Stimulated activated CD4-positive, alpha-beta T cell treated with anti-CD3 and anti-CD28 coated beads, Interleukin-1b, Interleukin-23, amount 100 ng/mL, for 48 hours (primary cell): ENCODE measurements at regions not wholly inside any gene's neighbourhood (a gene's known extent, or its start where the extent isn't known, plus 50 kb on each side); places are given as distances from the start of the nearest gene placed in this dataset.

Experiments used
- DNase-seq: peaks from one replicate; pipeline ENCODE4 v3.0.0-alpha.2; 2020

DNA sequence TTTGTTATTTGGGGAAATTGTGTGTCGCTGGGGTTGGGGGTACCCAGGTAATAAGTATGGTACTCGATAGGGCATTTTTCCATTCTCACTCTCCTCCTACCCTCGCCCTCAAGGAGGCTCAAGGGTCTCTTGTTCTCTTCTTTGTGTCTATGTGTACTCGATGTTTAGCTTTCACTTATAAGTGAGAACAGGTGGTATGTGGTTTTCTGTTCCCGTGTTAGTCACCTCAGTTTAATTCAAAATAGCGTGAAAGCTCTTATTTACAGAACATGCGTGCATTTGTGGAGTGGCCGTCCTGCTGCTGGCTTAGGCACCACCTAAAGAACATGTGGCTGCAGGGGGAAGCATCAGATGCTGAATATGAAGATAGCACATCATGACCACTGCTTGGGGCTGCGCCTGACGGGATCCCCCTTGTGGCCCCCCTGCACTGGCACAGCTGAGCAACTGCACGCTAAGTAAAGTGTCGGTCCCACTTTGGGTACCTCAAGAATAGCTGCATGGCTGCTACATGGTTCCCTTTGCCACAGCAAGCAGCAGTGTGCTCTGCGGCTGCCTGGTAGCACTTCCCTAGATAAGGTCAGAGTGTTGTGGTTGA is 569.0 kb downstream of the DCDC2C start:
- no peak for DNase-seq

- DNase-seq, result no peak
Measured at GRCh38 chr2:4278392-4278791, 575.0 kb downstream of the DCDC2C start.

GRCh38 chr2:4279431-4279830 is 576.1 kb downstream of the DCDC2C start:
- no peak for DNase-seq

- no peak for DNase-seq
Measured at GRCh38 chr2:4291430-4291829, 588.1 kb downstream of the DCDC2C start.

- no peak for DNase-seq
Measured at GRCh38 chr2:4295680-4296079, 592.3 kb downstream of the DCDC2C start.

- no peak for DNase-seq
Measured at GRCh38 chr2:4300616-4301015, 597.2 kb downstream of the DCDC2C start.

GRCh38 chr2:4324531-4324930 is 621.2 kb downstream of the DCDC2C start:
- DNase-seq, result no peak

DNA sequence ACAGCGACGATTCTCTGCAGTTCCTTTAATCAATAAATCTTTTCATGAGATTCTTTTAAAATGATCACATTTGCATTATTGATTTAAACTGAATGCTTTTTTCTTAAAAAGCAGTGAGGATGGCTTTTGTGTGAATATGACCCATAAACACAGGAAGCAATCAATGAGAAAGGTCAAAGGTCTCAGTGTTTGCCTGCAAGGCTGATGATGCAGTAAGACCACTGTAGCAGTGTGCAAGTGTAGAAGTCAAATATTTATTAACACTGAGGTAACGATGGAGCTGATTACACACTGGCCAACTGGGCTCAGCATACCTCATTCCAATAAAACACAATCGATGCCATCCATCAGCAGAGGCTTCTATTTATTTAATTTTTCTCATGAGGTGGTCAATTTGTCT is 633.5 kb downstream of the DCDC2C start:
- DNase-seq, result no peak

- DNase-seq, result no peak
Measured at GRCh38 chr2:4338345-4338744, 635.0 kb downstream of the DCDC2C start.

- no peak for DNase-seq
Measured at GRCh38 chr2:4340536-4340935, 637.2 kb downstream of the DCDC2C start.

GRCh38 chr2:4346628-4347027 is 643.3 kb downstream of the DCDC2C start:
- no peak for DNase-seq

DNA sequence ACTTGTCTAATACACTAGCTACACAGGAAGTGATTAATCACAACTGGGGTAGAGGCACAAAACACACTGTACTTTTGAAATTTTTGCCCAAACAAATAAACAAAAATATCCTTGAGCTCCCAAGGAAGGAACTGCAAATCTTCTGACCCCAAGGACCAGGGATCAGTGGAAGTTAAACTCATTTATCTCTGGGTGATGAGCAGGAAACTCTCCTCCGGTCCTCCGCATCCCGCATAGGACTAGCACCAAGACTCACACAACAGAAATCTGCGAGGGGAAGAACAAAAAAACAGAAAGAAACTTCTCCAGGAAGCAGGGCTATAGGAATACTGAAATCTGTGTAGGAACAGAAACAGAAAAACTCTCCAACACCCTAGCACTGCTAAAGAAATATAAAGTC is 650.3 kb downstream of the DCDC2C start:
- DNase-seq, result no peak

- DNase-seq, result no peak
Measured at GRCh38 chr2:4354164-4354563, 650.8 kb downstream of the DCDC2C start.

- DNase-seq, result no peak
Measured at GRCh38 chr2:4354678-4355077, 651.3 kb downstream of the DCDC2C start.

DNA sequence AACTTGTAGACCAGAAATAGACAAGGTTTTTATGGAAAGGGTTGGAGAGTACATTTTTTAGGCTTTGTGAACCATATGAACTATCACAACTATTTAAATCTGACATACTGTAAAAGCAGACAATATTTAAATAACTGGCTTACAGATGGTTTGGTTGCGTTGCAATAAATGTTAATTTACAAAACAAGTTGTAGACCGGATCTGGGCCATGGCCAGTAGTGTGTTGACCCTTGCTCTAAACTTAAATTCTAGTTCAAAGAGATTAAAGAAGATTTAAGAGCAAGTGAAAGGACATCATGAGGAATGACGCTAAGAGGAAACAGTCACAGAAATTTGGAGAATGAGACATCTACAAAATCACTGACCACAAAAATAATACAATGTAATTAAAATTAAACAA is 652.7 kb downstream of the DCDC2C start:
- no peak for DNase-seq

DNA sequence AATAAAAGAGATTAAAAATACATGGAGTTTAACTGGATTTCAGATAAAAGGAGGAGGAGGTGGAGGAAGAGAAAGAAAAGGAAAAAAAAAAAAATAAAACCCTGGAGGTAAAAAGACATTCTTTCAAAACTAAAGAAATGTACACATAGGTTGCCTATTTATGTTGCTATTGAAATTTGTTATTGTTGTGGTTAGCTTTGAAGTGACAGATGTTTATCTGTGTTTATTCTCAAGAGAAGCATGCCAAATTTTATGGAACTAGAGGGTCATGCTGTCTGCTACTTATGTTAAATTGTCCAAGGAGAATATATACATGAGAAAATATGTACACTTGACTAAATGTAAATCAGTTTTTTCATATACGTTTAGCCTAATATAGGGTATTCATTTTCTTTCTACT is 653.2 kb downstream of the DCDC2C start:
- DNase-seq, result no peak

DNA sequence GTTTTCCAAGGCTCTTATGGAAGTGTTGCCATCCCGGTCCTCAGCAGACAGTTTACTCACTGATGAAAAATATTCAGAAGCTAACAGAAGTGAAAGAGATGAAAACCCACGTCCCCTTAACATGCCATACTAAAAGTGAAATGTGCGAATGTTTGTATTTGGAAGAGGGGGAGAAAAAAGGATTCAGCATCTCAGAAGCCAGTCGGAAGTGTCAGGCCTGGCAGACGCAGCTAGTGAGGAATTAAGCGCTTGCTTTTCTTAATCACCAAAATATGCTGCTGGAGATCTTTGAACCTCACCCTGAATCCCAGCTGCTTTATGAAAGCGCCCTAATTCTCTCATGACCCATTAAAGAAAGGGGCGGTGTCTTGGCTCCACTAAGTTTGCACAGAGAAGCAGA is 653.7 kb downstream of the DCDC2C start:
- DNase-seq, result no peak

GRCh38 chr2:4358837-4359236 is 655.5 kb downstream of the DCDC2C start:
- DNase-seq, result no peak

DNA sequence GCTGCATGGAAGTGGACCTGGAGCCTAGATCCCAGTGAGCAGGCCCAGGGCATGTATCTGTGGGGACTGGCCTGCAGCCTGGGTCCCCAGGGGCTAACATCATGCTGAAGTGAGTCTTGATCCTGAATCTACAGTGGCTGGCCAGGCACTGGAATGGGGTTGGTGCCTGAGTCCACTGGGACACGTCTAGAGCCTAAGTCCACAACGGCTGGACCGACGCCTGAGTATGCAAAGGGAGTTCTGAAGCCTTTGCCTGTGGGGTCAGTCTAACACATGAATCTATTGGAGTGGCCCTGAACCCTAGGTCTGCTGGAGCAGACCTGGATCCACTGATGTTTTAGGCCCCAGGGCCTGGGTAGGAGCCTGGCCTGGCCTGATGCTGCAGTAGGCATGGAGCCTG is 665.5 kb downstream of the DCDC2C start:
- no peak for DNase-seq

- no peak for DNase-seq
Measured at GRCh38 chr2:4369826-4370419, 666.5 kb downstream of the DCDC2C start.

- no peak for DNase-seq
Measured at GRCh38 chr2:4370422-4371090, 667.2 kb downstream of the DCDC2C start.

- no peak for DNase-seq
Measured at GRCh38 chr2:4381049-4381448, 677.7 kb downstream of the DCDC2C start.

GRCh38 chr2:4381773-4382172 is 678.4 kb downstream of the DCDC2C start:
- DNase-seq, result no peak

DNA sequence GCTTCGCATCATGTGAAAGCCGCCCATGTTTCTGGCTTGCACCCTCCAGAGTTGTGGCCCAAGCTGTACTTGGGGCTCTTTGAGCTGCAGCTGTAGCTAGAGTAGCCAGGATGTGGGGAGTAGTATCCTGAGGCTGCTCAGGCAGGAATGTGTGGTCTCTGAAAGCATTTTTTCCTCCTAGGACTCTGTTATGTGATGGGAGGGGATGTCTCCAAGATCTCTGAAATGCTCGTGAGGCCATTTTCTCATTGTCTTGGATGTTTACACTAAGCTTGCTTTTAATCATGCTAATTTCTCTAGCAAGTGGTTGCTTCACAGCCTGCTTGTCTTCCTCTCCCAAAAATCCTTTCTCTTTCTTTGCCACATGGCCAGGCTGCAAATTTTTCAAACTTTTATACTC is 687.6 kb downstream of the DCDC2C start:
- no peak for DNase-seq

DNA sequence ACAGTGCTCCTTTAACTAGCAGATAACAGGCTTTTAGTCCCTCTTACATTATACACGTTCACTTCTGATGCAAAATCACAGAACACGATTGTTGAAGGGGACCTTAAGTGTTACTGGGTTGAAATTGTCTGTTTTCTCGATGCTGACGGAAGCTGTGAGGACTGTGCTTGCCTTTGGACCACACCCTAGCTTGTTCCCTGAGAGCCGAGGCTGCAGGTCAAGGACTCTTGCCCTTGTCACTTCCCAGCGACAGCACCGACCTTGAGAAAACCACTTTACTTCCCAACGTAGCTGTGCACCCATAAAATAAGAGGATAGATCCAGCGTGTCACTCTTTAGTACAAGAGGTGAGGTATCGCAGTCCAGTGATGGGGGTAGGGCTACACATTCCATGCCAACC is 701.0 kb downstream of the DCDC2C start:
- DNase-seq, result no peak
